ENCODE measurements at regions not wholly inside any gene's neighbourhood (a gene's known extent, or its start where the extent isn't known, plus 50 kb on each side); places are given as distances from the start of the nearest gene placed in this dataset.

DNA sequence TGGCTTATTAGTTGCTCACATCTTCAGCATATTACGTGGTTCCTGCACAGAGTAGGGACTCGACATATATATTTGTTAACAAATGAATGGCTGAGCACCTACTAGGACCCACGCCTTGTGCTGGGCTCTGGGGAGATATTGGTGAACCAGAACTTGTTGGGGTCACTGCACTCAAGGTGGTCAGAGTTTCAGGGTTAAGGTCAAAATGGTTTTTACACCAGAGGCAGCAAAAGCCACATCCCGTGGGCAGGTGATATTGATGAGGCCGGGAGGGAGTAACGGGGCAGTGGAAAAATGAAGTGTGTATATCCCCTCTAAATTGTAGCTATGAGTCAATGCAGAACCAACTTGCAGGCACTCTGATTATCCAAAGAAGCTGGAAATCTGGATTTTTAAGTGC is 136.5 kb upstream of the KLF4 start:
- no peak for DNase-seq (ENCODE audit: low spot score)

DNA sequence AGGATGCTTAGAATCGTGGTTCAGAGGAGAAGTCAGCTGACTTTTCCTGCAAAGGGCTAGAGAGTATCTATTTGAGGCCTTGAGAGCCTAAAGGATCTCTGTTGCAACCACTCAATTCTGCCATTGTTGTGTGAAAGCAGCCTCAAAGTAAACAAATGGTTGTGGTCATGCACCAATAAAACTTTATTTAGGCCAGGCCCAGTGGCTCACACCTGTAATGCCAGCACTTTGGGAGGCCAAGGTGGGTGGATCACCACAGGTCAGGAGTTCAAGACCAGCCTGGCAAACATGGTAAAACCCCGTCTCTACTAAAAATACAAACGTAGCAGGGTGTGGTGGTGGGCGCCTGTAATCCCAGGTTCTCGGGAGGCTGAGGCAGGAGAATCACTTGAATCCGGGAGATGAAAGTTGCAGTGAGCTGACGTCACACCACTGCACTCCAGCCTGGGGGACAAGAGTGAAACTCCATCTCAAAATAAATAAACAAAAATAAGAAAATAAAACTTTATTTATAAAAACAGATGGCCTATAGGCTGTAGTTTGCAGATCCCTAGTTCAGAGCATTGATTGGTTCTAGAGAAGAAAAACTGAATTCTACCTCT is 135.9 kb upstream of the KLF4 start:
- DNase-seq (ENCODE audit: low spot score), result no peak

DNA sequence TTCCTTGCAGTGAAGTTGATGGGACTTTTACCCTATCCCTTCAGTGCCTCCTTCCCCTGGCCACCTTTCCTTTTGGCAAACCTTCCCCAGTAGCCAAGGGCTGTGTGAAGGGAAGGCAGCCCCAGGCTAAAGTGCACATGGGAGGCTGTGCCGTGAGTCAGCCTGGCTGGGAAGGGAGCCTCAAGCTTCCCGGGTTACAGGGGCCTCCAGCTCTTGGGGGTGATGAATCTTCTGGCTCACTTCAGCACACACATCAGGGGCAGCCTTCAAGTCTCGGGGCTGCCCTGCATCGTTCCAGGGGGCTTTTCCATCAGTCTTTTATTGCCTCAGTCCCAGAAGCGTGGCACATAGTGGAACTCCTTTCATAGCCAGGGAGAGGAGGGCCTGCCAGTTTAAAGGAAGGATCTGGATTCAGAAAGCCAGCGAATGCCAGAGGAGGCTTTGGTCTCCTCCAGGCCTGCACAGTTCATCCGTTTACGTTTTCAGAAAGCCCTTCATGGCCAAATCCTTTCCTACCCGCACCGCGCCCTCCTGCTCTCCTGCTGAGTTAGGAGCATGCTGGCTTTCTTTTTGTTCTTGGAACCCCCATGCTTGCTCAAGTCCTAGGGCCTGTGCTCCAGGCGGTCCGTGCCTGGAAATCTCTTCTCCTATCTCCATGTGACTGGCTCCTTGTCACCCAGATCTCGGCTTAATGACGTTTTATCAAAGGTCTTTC is 134.8 kb upstream of the KLF4 start:
- peak; percentile 91 for DNase-seq (ENCODE audit: low spot score)

DNA sequence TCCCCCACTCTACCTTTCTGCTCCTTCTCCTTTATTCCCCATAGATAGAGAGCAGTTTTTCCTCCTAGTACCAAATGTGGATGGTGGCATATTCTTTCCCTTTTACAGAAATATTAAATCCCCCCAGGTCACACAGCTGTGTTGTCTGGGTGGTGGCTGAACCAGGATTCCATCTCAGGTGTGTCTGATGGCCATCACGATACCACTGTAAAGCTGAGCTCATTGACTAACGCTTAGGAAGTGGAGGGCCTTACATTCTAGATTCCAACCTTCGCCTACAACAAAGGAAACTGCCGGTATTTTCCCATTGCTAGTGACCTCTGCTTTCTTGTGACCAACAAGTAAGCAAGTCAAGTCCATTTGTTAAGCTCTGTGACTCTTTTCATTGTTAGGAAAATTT is 131.9 kb upstream of the KLF4 start:
- no peak for DNase-seq (ENCODE audit: low spot score)

DNA sequence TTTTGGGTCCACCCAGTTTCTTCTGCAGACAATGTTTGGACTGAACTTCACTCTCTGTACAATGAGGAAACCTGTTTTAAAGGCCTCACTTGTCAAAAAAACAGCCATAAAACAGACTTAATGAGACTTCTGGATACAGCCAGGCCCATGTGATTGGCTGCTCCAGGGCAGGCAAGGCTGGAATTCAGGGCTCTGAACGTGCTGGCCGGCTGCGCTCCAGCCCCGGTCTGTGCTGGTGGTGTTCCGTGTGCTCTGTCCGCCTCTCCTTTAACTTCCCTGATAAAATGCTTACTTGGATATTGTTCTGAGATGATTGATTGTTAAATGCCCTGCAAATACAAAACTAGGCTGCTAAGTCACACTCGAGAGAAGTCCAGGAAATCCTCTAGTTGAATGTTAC is 131.2 kb upstream of the KLF4 start:
- no peak for DNase-seq (ENCODE audit: low spot score)

DNA sequence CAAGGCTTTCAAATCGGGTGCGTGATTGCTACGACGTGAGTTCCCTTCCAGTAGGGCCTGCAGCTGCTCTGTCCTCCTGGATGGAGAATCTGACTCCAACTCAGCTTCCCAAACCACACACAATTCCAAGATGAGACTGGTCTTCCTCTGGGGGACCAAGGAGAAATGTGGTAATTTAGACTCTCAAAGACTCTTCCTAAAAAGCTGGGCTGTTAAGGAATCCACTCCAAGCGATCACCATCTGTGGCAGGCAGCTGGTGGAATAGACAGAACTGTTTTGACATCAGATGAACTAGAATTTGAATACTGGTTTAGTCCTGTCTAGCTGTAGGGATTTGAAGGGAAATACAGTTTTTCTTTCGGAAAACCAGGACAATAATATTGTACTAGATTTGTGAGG is 130.7 kb upstream of the KLF4 start:
- no peak for DNase-seq (ENCODE audit: low spot score)

DNA sequence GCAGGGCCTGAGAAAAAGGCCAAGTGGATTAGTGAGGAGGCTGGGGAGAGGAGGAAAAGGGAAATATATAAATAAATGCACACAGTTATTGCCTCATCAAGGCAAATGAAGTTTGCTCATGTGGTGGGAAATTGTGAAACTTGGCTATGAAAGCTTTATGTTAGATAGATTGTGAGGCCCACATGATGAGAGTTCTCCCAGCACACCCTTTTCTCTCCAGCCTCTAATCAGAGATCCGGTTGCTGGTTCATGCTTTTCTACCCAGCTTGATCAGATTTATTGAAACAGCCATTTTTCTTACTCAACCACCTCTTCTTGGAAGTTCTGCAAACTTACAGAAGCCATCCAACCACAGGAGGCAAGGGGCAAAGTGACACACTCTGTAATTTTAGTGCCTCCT is 125.8 kb upstream of the KLF4 start:
- no peak for DNase-seq (ENCODE audit: low spot score)

DNA sequence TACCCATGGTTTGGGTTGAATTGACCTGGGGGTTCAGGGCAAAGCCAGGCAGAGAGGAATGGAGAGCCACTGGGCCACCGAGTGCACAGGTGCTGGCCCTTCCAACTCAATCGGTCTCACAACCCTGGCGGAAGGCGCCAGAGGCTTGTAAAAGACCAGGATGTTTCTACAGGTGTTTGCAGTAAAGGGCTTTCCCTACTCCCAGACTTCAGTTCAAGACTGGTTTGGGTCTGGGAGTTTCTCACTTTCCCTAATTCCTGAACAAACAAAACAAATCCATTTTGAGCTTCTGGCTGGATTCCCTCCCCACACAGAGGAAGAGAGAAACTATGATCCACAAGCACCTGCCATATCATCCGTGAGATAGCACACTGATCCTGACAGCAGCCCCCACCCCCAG is 125.2 kb upstream of the KLF4 start:
- no peak for DNase-seq (ENCODE audit: low spot score)

DNA sequence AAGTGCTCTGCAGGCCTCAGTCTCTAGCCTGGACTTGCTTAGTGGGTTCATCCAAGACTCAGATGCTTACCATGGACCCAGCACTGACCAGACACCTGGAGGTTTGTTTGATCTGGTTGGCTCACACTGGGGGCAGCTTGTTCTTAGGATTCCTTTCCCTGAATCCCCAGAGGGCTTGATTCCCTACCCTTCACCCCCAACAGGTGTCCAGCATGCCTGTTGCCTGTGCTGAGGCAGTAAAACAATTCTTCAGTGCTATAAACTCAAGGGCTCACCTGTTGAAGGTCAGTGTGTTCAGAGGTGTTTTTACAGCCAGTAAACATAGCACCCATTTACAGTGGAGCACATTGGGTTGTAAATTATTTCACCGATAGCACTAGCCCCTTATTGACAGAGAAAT is 123.8 kb upstream of the KLF4 start:
- DNase-seq (ENCODE audit: low spot score), result no peak

DNA sequence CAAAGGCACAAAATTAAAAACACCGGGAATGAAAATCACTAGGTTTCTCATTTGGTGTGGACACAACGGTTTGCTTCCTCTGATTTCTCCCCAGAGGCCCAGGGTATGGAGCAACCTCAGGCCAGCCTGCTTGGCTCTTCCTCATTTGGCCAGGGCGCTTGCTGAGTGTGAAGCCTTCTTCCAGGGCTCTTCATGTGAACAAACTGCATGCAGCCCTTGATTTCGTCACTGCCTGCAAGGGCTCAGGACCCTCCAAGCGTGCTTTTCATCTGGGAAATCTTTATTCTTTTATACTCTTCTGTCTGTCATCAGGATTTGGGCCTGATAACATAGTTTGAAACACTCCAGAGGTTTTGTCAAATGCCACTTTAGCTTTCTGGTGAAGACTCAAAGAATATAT is 122.6 kb upstream of the KLF4 start:
- DNase-seq (ENCODE audit: low spot score), result peak; percentile 48

DNA sequence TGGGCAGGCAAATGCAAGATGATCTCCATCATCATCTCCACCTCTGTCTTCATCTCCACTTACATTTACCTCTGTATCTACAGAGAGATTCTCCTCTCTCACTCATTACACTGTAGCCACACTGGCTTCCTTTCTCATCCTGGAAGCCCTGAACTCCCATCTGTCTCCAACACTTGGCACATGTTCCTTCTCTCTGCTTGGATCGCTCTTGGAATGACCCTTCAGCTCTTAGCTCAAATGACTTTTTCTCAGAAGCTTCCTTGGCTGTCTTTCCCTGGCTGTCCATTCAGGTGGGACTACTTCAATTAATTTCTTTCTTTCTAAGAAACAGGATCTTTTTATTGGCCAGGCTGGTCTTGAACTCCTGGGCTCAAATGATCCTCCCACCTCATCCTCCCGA is 120.0 kb upstream of the KLF4 start:
- DNase-seq (ENCODE audit: low spot score), result no peak

DNA sequence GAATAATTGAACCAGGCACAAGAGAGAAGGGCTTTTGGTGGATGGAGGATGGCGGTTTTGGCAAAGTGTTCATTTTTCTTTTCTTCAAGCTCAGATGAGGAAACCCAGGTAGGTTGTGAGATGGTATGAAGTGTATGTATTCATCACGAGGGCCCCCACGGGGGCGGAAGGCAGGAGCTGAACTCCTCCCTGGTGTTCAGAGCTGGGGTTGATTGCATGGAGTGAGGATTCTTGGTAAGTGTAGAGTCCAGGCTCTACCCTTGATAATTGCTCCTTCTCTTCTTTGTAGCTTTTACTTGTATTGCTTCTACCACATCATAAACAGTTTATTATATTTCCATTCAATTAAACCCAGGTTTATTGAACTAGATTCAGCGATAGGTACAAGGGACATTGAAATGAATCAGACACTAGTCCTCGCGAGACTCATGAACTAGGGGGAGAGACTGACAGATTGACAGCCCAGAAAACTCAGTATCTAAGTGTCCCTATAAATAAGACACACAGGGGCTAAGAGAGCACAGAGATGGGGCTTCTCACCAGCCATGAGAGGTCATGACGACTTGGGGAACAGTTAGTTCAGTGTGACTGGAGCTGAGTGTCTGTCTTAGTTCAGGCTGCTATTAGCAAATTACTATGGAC is 116.7 kb upstream of the KLF4 start:
- DNase-seq (ENCODE audit: low spot score), result no peak

DNA sequence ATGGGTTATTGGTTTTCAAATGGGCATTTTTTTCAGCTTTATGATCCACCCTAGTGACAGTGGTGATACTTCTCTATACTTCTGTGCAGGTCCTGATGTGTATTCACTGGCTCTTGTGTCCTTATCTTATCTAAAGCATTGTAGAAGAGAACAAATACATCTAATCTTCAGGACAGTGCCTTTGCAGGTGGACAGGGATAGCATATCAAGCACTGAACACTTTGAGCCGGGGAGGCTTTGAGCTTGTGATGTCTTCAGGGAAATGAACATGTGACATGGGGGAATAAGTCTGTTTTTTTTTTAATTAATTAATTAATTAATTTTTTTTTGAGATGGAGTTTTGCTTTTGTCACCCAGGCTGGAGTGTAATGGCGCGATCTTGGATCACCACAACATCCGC is 115.5 kb upstream of the KLF4 start:
- no peak for DNase-seq (ENCODE audit: low spot score)

DNA sequence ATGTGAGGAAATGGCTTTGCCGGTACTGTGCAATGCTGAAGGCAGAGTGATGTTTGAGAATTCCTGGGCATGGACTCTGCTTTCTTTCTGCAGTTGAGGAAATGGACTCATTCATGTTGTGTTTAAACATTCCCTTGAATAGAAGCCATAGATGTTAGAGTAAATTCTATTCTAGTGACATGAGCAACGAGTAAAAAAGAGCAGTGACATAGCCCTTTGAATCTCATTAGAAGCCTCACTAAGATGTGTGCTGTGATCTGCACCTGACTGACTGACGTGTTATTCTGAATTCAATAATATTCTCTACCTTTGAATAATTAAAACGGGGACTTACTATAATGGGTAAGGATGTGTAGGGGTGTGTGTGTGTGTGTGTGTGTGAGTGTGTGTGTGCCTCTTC is 113.7 kb upstream of the KLF4 start:
- no peak for DNase-seq (ENCODE audit: low spot score)

DNA sequence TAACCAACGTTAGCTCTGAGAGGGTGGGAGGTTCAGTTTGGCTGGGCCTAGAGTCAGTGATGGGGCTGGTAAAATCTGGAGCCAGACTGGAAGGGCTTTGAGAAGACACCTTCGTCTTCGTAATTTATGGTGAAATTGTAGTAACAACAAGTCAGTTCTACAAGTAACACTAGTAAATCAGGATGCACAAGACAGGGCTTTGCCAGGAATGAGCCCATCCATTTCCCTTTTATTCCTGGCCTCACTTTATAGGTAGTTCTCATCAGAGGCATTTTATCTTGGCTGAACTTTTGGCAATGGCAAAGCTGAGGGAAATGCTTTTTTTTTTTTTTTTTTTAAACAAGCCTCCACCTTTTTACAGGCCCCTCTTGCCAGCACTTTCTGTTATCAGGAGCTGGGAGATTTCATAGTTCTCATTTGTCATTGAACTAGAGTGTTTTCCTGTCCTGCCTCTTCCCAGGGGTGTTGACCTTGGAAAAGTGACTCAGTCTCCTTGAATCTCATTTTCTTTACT is 110.5 kb upstream of the KLF4 start:
- no peak for DNase-seq (ENCODE audit: low spot score)

DNA sequence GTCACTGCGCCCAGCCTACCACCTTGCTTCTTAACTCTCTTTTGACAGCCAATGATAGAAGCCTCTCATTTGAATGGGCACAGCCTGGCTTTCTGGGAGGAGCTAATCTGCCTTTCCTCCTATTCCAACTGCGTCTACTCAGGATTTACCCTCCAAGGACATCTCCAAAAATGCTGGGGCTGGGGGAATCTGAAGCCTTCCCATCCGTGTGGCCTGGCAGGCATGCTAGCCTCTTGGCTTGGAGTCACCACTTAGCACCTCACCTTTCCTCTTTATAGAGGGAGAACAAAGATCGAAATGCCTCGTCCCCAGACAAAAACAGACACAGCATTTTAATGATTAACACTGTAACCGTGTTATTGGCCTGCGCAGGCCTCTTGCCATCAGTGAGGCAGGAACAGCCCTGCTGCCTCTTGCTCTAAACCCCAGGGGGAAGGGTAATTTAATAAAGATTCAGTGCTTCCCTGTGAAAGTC is 108.2 kb upstream of the KLF4 start:
- no peak for DNase-seq (ENCODE audit: low spot score)

DNA sequence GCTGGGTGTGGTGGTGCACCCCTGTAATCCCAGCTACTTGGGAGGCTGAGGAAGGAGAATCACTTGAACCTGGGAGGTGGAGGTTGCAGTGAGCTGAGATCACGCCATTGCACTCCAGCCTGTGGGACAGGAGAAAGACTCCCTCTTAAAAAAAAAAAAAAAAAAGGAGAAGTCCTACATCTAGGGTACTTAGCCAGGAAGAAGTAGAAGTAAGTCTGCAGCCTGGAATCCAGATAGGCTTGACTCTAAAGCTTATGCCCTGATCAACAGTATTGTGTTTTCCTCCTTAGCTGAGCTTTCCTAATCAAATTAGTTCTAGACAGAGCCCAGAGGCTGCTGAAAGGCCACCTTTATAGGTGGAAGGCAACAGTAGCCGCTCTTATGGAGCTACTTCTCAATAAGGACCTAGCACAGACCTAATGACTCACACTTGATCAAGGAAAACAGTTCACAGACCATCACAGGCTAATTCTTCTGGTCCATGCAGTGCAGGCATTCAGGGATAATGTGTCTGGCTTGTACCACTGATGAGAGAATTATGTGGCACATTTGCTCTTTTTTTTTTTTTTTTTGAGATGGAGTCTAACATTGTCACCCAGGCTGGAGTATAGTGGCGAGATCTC is 105.5 kb upstream of the KLF4 start:
- DNase-seq (ENCODE audit: low spot score), result no peak

DNA sequence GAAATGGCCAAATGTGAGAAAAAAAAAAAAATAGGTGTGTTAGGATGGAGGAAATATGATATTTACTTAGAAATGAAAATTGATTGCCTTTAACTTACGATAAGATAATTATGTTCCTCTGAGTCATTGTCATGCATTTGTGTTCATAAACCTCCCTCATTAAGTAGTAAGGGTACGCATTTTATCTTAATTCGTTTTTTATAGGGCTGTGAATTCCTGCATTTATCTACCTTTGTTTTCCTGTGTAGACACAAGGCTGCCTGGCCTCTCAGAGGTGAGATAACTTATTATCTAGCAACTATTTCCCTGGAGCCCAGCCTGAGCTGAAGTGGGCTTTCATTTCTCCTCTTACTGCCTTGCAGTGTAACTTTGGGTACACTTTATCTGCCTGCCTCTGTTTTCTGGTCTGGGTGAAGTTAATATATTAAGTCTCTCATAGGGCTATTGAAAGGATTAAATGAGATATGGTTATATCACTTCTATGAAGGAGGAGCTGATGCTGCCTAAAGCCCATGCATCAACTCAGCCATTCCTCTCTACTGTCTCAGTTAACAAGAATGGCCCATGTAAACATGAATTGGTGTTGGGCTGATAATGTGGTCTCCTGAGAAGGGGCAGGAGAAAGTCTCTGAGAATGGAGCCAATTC is 103.8 kb upstream of the KLF4 start:
- no peak for DNase-seq (ENCODE audit: low spot score)

DNA sequence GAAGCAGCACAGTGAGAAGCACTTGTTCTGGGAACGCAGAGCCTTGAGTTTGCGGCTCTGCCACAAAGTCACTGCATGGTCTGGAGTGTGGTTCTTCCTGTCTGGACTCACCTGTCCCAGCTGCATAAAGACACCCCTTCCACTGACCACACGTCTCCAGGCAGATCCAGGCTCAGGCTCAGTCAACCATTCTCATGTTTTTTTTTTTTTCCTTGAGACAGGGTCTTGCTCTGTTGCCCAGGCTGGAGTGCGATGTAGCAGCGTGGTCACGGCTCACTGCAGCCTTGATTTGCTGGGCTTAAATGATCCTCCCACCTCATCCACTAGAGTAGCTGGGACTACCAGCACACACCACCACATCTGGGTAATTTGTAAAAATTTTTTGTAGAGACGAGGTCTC is 102.9 kb upstream of the KLF4 start:
- DNase-seq (ENCODE audit: low spot score), result no peak

DNA sequence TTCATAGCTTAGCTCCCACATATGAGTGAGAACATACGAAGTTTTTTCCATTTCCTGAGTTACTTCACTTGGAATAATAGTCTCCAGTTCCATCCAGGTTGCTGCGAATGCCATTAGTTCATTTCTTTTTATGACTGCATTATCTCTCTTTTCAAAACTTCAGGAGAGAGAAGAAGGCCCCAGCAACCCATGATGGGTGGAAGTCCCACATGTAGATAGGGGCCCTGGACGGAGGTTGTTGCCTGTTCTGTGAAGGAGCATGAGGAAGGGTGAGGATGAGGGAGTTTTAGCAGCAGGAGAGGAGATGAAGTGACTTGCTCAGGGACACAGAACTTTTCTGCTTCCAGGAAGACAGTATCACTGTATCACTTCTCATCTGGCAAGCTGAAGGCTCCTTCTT is 102.2 kb upstream of the KLF4 start:
- DNase-seq (ENCODE audit: low spot score), result no peak

DNA sequence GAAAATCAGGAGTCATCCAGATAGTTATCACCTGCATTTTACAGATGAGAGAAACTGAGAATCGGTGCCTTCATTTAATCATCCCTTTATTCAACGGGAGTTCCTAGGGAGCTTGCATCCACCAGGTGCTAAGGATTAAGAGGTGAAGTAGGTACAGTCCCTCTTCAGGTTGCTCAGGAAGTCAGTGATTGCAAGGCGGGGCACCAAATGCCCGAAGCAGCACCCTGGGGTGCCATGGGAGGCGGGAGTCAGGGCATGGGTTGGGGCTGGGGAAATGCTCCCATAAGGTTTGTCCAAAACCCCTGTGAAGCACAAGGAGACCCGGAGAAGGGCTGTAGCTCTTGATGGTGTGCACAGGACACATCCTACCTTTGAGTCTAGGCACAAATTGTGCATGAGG is 98.8 kb upstream of the KLF4 start:
- DNase-seq (ENCODE audit: low spot score), result no peak

DNA sequence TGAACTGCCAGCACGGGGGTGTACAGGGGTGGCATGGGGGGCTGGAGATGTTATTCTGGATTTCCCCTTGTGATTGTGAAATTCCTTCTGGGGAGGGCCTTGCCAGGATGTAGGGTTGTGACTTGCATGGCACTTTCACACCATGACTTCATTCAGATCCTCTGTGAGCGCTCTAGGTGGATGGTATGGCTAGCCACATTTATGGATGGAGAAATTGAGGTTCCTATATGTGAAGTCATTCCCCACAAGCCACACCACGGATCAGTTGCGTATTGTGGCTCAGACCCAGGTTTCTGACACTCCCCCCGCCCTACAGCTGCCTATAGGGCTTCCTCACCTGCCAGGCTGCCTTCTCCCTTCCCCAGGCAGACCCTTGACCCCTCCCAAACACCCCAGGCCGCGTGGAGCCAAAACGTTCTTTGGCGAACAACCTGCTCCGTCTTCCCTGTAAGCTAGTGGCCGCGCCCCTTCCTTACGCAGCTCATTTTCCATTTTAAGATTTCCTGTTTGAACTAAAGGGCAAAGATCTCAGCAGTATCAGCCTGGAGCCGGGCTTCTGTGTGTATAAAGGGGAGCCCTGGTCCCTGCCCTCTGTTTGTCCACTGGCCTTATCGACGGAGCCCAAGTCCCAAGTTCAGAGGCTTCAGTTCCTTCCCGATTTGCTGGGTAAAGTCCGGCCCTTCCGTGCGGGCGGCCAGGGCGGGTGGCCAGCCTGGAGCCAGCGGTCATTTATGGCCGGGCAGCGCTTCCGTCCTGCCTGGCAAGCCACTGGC is 97.8 kb upstream of the KLF4 start:
- DNase-seq (ENCODE audit: low spot score), result no peak
